Breast epithelium (tissue), 3 donors: ENCODE measurements at regions not wholly inside any gene's neighbourhood (a gene's known extent, or its start where the extent isn't known, plus 50 kb on each side); places are given as distances from the start of the nearest gene placed in this dataset.

Source experiments
- CTCF ChIP-seq, 3 donors: fragments of 450-650 bp; IDR thresholded peaks; one replicate each; pipeline ENCODE4 v1.5.1; 2016 to 2017; ENCODE audit warnings: antibody characterized with exemption in 3 of 3, mild to moderate bottlenecking in 3 of 3, moderate library complexity in 3 of 3
- POLR2A ChIP-seq: fragments of 450-650 bp; IDR thresholded peaks from one replicate; pipeline ENCODE4 v1.6.1; 2016; ENCODE audit warnings: antibody characterized with exemption, mild to moderate bottlenecking, moderate library complexity

- TF ChIP-seq POLR2A (no peak), CTCF (IDR thresholded peaks at IDR 0.05) (no peak)
Measured at GRCh38 chr12:105939181-105939721, 199.5 kb downstream of the NUAK1 start.
